SK-MEL-5 (cell line): ENCODE measurements at regions not wholly inside any gene's neighbourhood (a gene's known extent, or its start where the extent isn't known, plus 50 kb on each side); places are given as distances from the start of the nearest gene placed in this dataset.

Experiments used
- DNase-seq: peaks from one replicate; pipeline ENCODE4 v3.0.0-alpha.2; 2016; ENCODE audit warnings: low read depth, low spot score
- in situ Hi-C: cut with HindIII; loops from 2 replicates; pipeline ENCODE4 v1.10.0; 2016; ENCODE audit warnings: low sequenced_read_pairs, high pct_unique_total_duplicates, low pct_unique_long_range_greater_than_20kb

- no peak for DNase-seq
- in situ Hi-C loops, result no loop called here
Observed at GRCh38 chr2:67564076-67564475, 166.9 kb downstream of the ETAA1 start.

- DNase-seq, result no peak
- in situ Hi-C loops, result no loop called here
Observed at GRCh38 chr2:67564626-67565025, 167.5 kb downstream of the ETAA1 start.

- in situ Hi-C loops, result no loop called here
- no peak for DNase-seq
Observed at GRCh38 chr2:67565262-67565661, 168.1 kb downstream of the ETAA1 start.

GRCh38 chr2:67565761-67566160 lies 168.6 kb downstream of the ETAA1 start:
- in situ Hi-C loops, result no loop called here
- no peak for DNase-seq

- in situ Hi-C loops, result no loop called here
- DNase-seq, result no peak
Observed at GRCh38 chr2:67566285-67566684, 169.2 kb downstream of the ETAA1 start.

GRCh38 chr2:67566958-67567635 lies 170.0 kb downstream of the ETAA1 start:
- in situ Hi-C loops, result no loop called here
- no peak for DNase-seq

- DNase-seq, result no peak
- in situ Hi-C loops, result no loop called here
Observed at GRCh38 chr2:67567886-67568285, 170.8 kb downstream of the ETAA1 start.

- in situ Hi-C loops, result no loop called here
- DNase-seq, result no peak
Observed at GRCh38 chr2:67570611-67571010, 173.5 kb downstream of the ETAA1 start.

- in situ Hi-C loops, result no loop called here
- no peak for DNase-seq
Observed at GRCh38 chr2:67571785-67572718, 174.9 kb downstream of the ETAA1 start.

GRCh38 chr2:67572721-67573435 lies 175.7 kb downstream of the ETAA1 start:
- DNase-seq, result no peak
- in situ Hi-C loops, result no loop called here

GRCh38 chr2:67574230-67574629 lies 177.1 kb downstream of the ETAA1 start:
- DNase-seq, result no peak
- in situ Hi-C loops, result no loop called here

- in situ Hi-C loops, result no loop called here
- no peak for DNase-seq
Observed at GRCh38 chr2:67576226-67576625, 179.1 kb downstream of the ETAA1 start.

- in situ Hi-C loops, result no loop called here
- DNase-seq, result no peak
Observed at GRCh38 chr2:67576991-67577390, 179.9 kb downstream of the ETAA1 start.

- no peak for DNase-seq
- in situ Hi-C loops, result no loop called here
Observed at GRCh38 chr2:67579216-67579615, 182.1 kb downstream of the ETAA1 start.

GRCh38 chr2:67579806-67580205 lies 182.7 kb downstream of the ETAA1 start:
- in situ Hi-C loops, result no loop called here
- no peak for DNase-seq

- in situ Hi-C loops, result no loop called here
- DNase-seq, result peak; percentile 51
Observed at GRCh38 chr2:67581751-67582150, 184.6 kb downstream of the ETAA1 start.

GRCh38 chr2:67583185-67583584 lies 186.1 kb downstream of the ETAA1 start:
- in situ Hi-C loops, result no loop called here
- no peak for DNase-seq

GRCh38 chr2:67585400-67585799 lies 188.3 kb downstream of the ETAA1 start:
- in situ Hi-C loops, result no loop called here
- no peak for DNase-seq
